Nephron (organoid): ENCODE measurements at regions not wholly inside any gene's neighbourhood (a gene's known extent, or its start where the extent isn't known, plus 50 kb on each side); places are given as distances from the start of the nearest gene placed in this dataset.
A peak's percentile ranks its signal among the peaks of the same experiment; 100 is the strongest.

ENCODE experiments used
- H3K27ac Mint-ChIP-seq, 3 experiments: 2 replicates each; pipeline ENCODE4 v1.8.0; 2020; ENCODE audit warnings: mixed read lengths in 3 of 3, mild to moderate bottlenecking in 2 of 3, moderate library complexity in 1 of 3
- H3K27me3 Mint-ChIP-seq: 2 replicates; pipeline ENCODE4 v1.8.0; 2021; ENCODE audit warnings: low read depth, mild to moderate bottlenecking, moderate library complexity, mixed read lengths
- H3K36me3 Mint-ChIP-seq: 2 replicates; pipeline ENCODE4 v1.8.0; 2020; ENCODE audit warnings: low read depth, mixed read lengths
- H3K4me1 Mint-ChIP-seq: 2 replicates; pipeline ENCODE4 v1.8.0; 2020; ENCODE audit warnings: mixed read lengths
- H3K4me3 Mint-ChIP-seq, 3 experiments: 2 replicates each; pipeline ENCODE4 v1.8.0; 2020; ENCODE audit warnings: mild to moderate bottlenecking in 3 of 3, mixed read lengths in 3 of 3, moderate library complexity in 2 of 3
- H3K9me3 Mint-ChIP-seq: 2 replicates; pipeline ENCODE4 v1.8.0; 2020; ENCODE audit warnings: mixed read lengths
- TF ChIP-seq, protein P1 (sequence below), 3 experiments: fragments of 200-600 bp; sonication (generic); IDR thresholded peaks; one replicate each; pipeline ENCODE4 v1.5.0; 2021; ENCODE audit warnings: antibody characterized with exemption in 3 of 3; ENCODE audit not compliant: unreplicated experiment in 3 of 3

DNA sequence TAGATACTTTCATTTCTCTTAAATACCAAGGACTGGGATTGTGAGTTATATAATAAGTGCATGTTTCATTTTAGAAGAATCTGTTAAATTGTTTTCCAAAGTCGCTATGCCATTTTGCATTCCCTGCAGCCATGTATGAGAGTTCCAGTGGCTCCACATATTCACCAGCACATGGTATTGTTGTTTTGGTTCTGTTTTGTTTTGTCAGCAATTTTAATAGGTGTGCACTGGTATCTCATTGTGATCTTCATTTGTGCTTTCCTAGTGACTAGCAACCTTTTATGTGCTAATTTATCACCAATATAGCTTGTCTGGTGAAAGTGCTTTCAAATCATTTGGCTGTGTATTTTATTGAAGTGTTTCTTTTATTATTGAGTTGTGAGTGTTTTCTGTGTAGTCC is 278.9 kb downstream of the ZNF516 start:
- Mint-ChIP-seq H3K4me3 (no peak overlapping the region), H3K36me3 (no peaks in the 10 kb centered on the region), H3K4me1 (peaks cover 9% of the 10 kb centered on the region), H3K27me3 (no peaks in the 10 kb centered on the region), H3K9me3 (no peaks in the 10 kb centered on the region), H3K27ac (no peak overlapping the region)
- TF ChIP-seq, protein P1, sequence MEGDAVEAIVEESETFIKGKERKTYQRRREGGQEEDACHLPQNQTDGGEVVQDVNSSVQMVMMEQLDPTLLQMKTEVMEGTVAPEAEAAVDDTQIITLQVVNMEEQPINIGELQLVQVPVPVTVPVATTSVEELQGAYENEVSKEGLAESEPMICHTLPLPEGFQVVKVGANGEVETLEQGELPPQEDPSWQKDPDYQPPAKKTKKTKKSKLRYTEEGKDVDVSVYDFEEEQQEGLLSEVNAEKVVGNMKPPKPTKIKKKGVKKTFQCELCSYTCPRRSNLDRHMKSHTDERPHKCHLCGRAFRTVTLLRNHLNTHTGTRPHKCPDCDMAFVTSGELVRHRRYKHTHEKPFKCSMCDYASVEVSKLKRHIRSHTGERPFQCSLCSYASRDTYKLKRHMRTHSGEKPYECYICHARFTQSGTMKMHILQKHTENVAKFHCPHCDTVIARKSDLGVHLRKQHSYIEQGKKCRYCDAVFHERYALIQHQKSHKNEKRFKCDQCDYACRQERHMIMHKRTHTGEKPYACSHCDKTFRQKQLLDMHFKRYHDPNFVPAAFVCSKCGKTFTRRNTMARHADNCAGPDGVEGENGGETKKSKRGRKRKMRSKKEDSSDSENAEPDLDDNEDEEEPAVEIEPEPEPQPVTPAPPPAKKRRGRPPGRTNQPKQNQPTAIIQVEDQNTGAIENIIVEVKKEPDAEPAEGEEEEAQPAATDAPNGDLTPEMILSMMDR (IDR thresholded peaks at IDR 0.05; ENCODE audit: unreplicated experiment in 3 of 3) = no peak

- no peaks in the 10 kb centered on the region for H3K36me3 Mint-ChIP-seq
- H3K9me3 Mint-ChIP-seq = no peaks in the 10 kb centered on the region
- H3K4me3 Mint-ChIP-seq = no peak overlapping the region
- H3K27me3 Mint-ChIP-seq = no peaks in the 10 kb centered on the region
- H3K27ac Mint-ChIP-seq = peak overlapping the region in 1 of 3 experiments; percentile 28
- peaks cover 12% of the 10 kb centered on the region for H3K4me1 Mint-ChIP-seq
- TF ChIP-seq, protein P1 (IDR thresholded peaks at IDR 0.05; ENCODE audit: unreplicated experiment in 3 of 3) = no peak
Observed at GRCh38 chr18:76213991-76214390, 281.1 kb downstream of the ZNF516 start.

DNA sequence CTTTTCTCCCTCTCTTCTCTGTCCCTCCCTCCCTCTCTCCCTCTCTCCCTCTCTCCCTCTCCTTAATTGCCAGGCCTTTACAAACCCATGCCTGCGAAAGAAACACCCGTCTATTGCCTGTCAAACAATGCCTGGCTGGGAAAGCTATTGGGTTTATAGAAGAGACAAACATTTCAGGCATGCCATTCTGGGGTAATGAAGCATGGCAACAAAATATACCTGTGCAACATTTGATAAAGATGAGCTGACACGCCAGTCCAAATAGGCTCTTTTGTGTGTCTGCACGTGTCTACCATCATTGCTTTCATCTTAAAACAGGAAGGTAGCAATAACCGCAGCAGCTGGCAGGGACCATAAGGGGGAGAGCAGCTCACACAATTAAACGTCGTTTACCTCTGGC is 282.1 kb downstream of the ZNF516 start:
- Mint-ChIP-seq H3K27ac (no peak overlapping the region), H3K9me3 (no peaks in the 10 kb centered on the region), H3K36me3 (no peaks in the 10 kb centered on the region), H3K4me1 (peaks cover 19% of the 10 kb centered on the region), H3K4me3 (no peak overlapping the region), H3K27me3 (no peaks in the 10 kb centered on the region)
- TF ChIP-seq, protein P1 (IDR thresholded peaks at IDR 0.05; ENCODE audit: unreplicated experiment in 3 of 3) = no peak

DNA sequence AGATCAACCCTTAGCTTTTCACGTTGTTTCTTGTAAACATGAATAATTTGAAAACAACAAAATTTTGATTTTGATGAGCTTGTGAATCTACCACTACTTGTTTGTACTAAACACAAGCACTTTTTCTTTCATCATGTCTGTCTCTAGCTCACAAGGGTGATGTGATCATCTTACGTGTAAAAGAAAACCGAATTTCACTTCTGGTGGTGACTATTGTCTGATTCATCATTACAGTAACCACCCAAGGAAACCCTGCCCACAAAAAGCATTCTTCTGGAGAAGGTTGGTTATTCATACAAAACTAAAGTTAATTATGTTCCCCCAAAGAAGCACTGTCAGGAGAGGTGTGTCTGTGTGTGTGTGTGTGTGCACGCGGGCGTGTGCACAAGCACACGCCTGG is 285.4 kb downstream of the ZNF516 start:
- Mint-ChIP-seq H3K9me3 (peaks cover 3% of the 10 kb centered on the region), H3K27ac (no peak overlapping the region), H3K36me3 (no peaks in the 10 kb centered on the region), H3K4me3 (no peak overlapping the region), H3K4me1 (peaks cover 33% of the 10 kb centered on the region), H3K27me3 (no peaks in the 10 kb centered on the region)
- TF ChIP-seq, protein P1 (IDR thresholded peaks at IDR 0.05; ENCODE audit: unreplicated experiment in 3 of 3) = no peak

GRCh38 chr18:76208678-76209306 is 286.2 kb downstream of the ZNF516 start:
- Mint-ChIP-seq H3K4me3 (no peak overlapping the region), H3K4me1 (peaks cover 36% of the 10 kb centered on the region), H3K27me3 (no peaks in the 10 kb centered on the region), H3K27ac (no peak overlapping the region), H3K36me3 (no peaks in the 10 kb centered on the region), H3K9me3 (peaks cover 3% of the 10 kb centered on the region)
- TF ChIP-seq, protein P1 (IDR thresholded peaks at IDR 0.05; ENCODE audit: unreplicated experiment in 3 of 3) = no peak

DNA sequence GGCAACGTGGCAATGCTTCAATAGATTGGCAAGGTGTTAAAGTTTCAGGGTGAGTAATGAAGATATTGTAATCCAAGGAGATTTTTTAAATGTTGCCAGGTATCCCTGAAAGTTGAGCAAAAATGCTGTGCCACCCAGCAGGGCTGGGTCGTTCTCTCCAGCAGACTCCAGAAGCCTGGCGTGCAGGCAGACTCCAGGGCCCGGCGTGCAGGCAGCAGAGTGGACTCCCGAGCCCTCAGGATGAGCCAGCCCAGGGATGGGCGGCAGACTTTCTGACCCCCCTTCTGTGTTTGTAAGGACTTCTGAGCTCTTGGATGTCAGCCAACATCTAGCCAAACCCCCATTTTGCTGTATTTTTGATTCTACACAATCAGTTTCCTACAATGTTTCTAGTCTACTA is 289.1 kb downstream of the ZNF516 start:
- no peak overlapping the region for H3K4me3 Mint-ChIP-seq
- H3K27ac Mint-ChIP-seq = no peak overlapping the region
- peaks cover 28% of the 10 kb centered on the region for H3K4me1 Mint-ChIP-seq
- peaks cover 13% of the 10 kb centered on the region for H3K9me3 Mint-ChIP-seq
- no peaks in the 10 kb centered on the region for H3K36me3 Mint-ChIP-seq
- TF ChIP-seq, protein P1 (IDR thresholded peaks at IDR 0.05; ENCODE audit: unreplicated experiment in 3 of 3) = no peak
- no peaks in the 10 kb centered on the region for H3K27me3 Mint-ChIP-seq
